ENCODE measurements at regions not wholly inside any gene's neighbourhood (a gene's known extent, or its start where the extent isn't known, plus 50 kb on each side); places are given as distances from the start of the nearest gene placed in this dataset.
A peak's percentile ranks its signal among the peaks of the same experiment; 100 is the strongest.

- H3K27ac ChIP-seq = peak overlapping the region in 3 of 4 donors; percentile 35 to 62 (median 62)
- H3K4me3 ChIP-seq = no peak overlapping the region
- TF ChIP-seq POLR2A (IDR thresholded peaks at IDR 0.05) (no peak), CTCF (IDR thresholded peaks at IDR 0.05) (no peak), POLR2AphosphoS5 (IDR thresholded peaks at IDR 0.05) (no peak), EP300 (IDR thresholded peaks at IDR 0.05) (no peak)
- no peaks in the 10 kb centered on the region for H3K36me3 ChIP-seq
- H3K9me3 ChIP-seq = peaks cover 0 to 8% (median 0%) of the 10 kb centered on the region in 3 donors
- no peaks in the 10 kb centered on the region for H3K27me3 ChIP-seq
- ATAC-seq = peak; percentile 20
- WGBS, 2 donors (ENCODE audit: low coverage in 1 of 2) = 69% methylated on average over 3 of the region's 16 CpGs; no CpG with 5 or more reads in 1 of the 2 donors
- peaks cover 0 to 24% (median 11%) of the 10 kb centered on the region in 3 donors for H3K4me1 ChIP-seq
Measured at GRCh38 chr2:120596191-120596811, 139.4 kb upstream of the GLI2 start.

- Histone ChIP-seq H3K9me3 (peaks cover 0 to 8% (median 0%) of the 10 kb centered on the region in 3 donors), H3K27ac (peak overlapping the region in 3 of 4 donors; percentile 35 to 62 (median 62)), H3K4me1 (peaks cover 0 to 24% (median 11%) of the 10 kb centered on the region in 3 donors), H3K36me3 (no peaks in the 10 kb centered on the region), H3K4me3 (no peak overlapping the region), H3K27me3 (no peaks in the 10 kb centered on the region)
- 34 to 42% methylated on average over 6 to 11 of the region's 12 CpGs for whole genome bisulfite sequencing, 2 donors (ENCODE audit: low coverage in 1 of 2)
- TF ChIP-seq POLR2AphosphoS5 (IDR thresholded peaks at IDR 0.05) (no peak), CTCF (IDR thresholded peaks at IDR 0.05) (no peak), POLR2A (IDR thresholded peaks at IDR 0.05) (no peak), EP300 (IDR thresholded peaks at IDR 0.05) (no peak)
- ATAC-seq = peak; percentile 91
Measured at GRCh38 chr2:120596990-120597594, 138.6 kb upstream of the GLI2 start.

GRCh38 chr2:120597595-120598193 is 138.0 kb upstream of the GLI2 start:
- TF ChIP-seq EP300 (IDR thresholded peaks at IDR 0.05) (no peak), POLR2A (IDR thresholded peaks at IDR 0.05) (no peak), POLR2AphosphoS5 (IDR thresholded peaks at IDR 0.05) (no peak), CTCF (IDR thresholded peaks at IDR 0.05) (no peak)
- H3K36me3 ChIP-seq = no peaks in the 10 kb centered on the region
- no peak for ATAC-seq
- peak overlapping the region in 3 of 4 donors; percentile 5 to 62 (median 35) for H3K27ac ChIP-seq
- H3K4me1 ChIP-seq = peaks cover 0 to 24% (median 11%) of the 10 kb centered on the region in 3 donors
- H3K9me3 ChIP-seq = peaks cover 0 to 8% (median 0%) of the 10 kb centered on the region in 3 donors
- no peaks in the 10 kb centered on the region for H3K27me3 ChIP-seq
- WGBS, 2 donors (ENCODE audit: low coverage in 1 of 2) = 88 to 89% methylated on average over 3 to 5 of the region's 19 CpGs
- no peak overlapping the region for H3K4me3 ChIP-seq

DNA sequence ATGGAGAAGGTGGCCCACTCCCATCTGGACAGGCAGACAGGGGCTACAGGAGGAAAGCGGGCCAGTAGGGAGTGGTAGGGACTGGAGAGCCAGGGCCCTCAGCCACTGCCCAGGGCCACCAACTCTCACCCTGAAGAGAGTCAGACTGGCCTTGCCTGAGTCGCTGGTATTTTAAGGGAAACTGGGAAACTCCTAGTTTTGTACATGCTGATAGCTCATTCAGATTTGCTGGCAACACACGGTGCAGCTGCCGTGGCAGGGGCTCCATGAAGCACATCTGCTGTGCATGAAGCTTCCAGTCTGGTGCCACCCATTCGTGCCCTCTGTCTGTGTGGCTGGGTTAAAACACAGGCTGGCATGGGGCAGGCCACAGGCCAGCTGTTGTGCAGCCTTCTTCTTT is 137.3 kb upstream of the GLI2 start:
- Histone ChIP-seq H3K4me1 (peaks cover 0 to 24% (median 11%) of the 10 kb centered on the region in 3 donors), H3K4me3 (no peak overlapping the region), H3K9me3 (peaks cover 0 to 8% (median 0%) of the 10 kb centered on the region in 3 donors), H3K36me3 (no peaks in the 10 kb centered on the region), H3K27me3 (peaks cover 5% of the 10 kb centered on the region), H3K27ac (no peak overlapping the region)
- no peak for ATAC-seq
- WGBS, 2 donors (ENCODE audit: low coverage in 1 of 2) = 100% methylated on average over 3 of the region's 5 CpGs
- TF ChIP-seq EP300 (IDR thresholded peaks at IDR 0.05) (no peak), POLR2AphosphoS5 (IDR thresholded peaks at IDR 0.05) (no peak), CTCF (IDR thresholded peaks at IDR 0.05) (no peak), POLR2A (IDR thresholded peaks at IDR 0.05) (no peak)

Measured in gastroesophageal sphincter (tissue), 4 donors.